Mesenchymal stem cell (in vitro differentiated cells and primary cell): ENCODE measurements at regions not wholly inside any gene's neighbourhood (a gene's known extent, or its start where the extent isn't known, plus 50 kb on each side); places are given as distances from the start of the nearest gene placed in this dataset.

ENCODE experiments used
- DNase-seq: peaks from one replicate; pipeline ENCODE4 v3.0.0-alpha.2; 2013
- H2AFZ ChIP-seq: one replicate; pipeline ENCODE4 v1.6.1; 2013; ENCODE audit warnings: low read depth, mild to moderate bottlenecking, control low read depth, inconsistent platforms, low read length, moderate library complexity
- H2AK5ac ChIP-seq: 2 replicates; pipeline ENCODE4 v1.6.1; 2013; ENCODE audit warnings: low read length, moderate library complexity, mild to moderate bottlenecking, inconsistent platforms; ENCODE audit not compliant: severe bottlenecking
- H2BK120ac ChIP-seq: one replicate; pipeline ENCODE4 v1.6.1; 2013; ENCODE audit warnings: low read depth, mild to moderate bottlenecking, inconsistent platforms, low read length, moderate library complexity
- H2BK12ac ChIP-seq, 2 experiments: one replicate each; pipeline ENCODE4 v1.6.1; 2013; ENCODE audit warnings: inconsistent platforms in 2 of 2, low read length in 2 of 2, mild to moderate bottlenecking in 2 of 2, moderate library complexity in 2 of 2, control low read depth in 1 of 2
- H2BK15ac ChIP-seq: one replicate; pipeline ENCODE4 v1.6.1; 2013; ENCODE audit warnings: mild to moderate bottlenecking, low read depth, inconsistent platforms; ENCODE audit not compliant: poor library complexity, severe bottlenecking
- H2BK5ac ChIP-seq: 2 replicates; pipeline ENCODE4 v1.6.1; 2013; ENCODE audit warnings: low read depth, mild to moderate bottlenecking, low read length, control low read depth, inconsistent platforms; ENCODE audit not compliant: poor library complexity, severe bottlenecking
- H3K14ac ChIP-seq, 2 experiments: one replicate each; pipeline ENCODE4 v1.6.1; 2013; ENCODE audit warnings: inconsistent platforms in 2 of 2, low read length in 2 of 2, control low read depth in 1 of 2, mild to moderate bottlenecking in 1 of 2, moderate library complexity in 1 of 2
- H3K18ac ChIP-seq, 2 experiments: one replicate each; pipeline ENCODE4 v1.6.1; 2013; ENCODE audit warnings: inconsistent platforms in 2 of 2, low read length in 2 of 2, control low read depth in 1 of 2, low read depth in 1 of 2, mild to moderate bottlenecking in 1 of 2
- H3K23ac ChIP-seq, 2 experiments: one replicate each; pipeline ENCODE4 v1.6.1; 2013; ENCODE audit warnings: inconsistent platforms in 2 of 2, low read length in 2 of 2, mild to moderate bottlenecking in 2 of 2, moderate library complexity in 2 of 2, control low read depth in 1 of 2
- H3K27ac ChIP-seq: 2 replicates; pipeline ENCODE4 v1.5.1; 2013; ENCODE audit warnings: mild to moderate bottlenecking, moderate library complexity, low read length, control low read depth, inconsistent platforms; ENCODE audit not compliant: poor library complexity, severe bottlenecking
- H3K27me3 ChIP-seq, 2 experiments: 2 replicates each; pipeline versions ENCODE4 v1.6.1 to v1.7.0; 2013; ENCODE audit warnings: low read length in 2 of 2, mild to moderate bottlenecking in 2 of 2, moderate library complexity in 2 of 2, control low read depth in 1 of 2, inconsistent platforms in 1 of 2; ENCODE audit not compliant: control insufficient read depth in 1 of 2, insufficient read depth in 1 of 2
- H3K36me3 ChIP-seq, 2 experiments: 2 replicates each; pipeline versions ENCODE4 v1.6.1 to v1.7.0; 2013; ENCODE audit warnings: low read length in 2 of 2, control low read depth in 1 of 2, inconsistent platforms in 1 of 2, low read depth in 1 of 2, mild to moderate bottlenecking in 1 of 2; ENCODE audit not compliant: insufficient read depth in 2 of 2, control insufficient read depth in 1 of 2
- H3K4ac ChIP-seq, 2 experiments: one replicate each; pipeline ENCODE4 v1.6.1; 2013; ENCODE audit warnings: inconsistent platforms in 2 of 2, low read length in 2 of 2, mild to moderate bottlenecking in 2 of 2, moderate library complexity in 2 of 2, control low read depth in 1 of 2, low read depth in 1 of 2
- H3K4me1 ChIP-seq: 2 replicates; pipeline ENCODE4 v1.6.1; 2013; ENCODE audit warnings: low read depth, low read length, control low read depth; ENCODE audit not compliant: control insufficient read depth, insufficient read depth
- H3K4me2 ChIP-seq: 2 replicates; pipeline ENCODE4 v1.6.1; 2013; ENCODE audit warnings: low read length, mild to moderate bottlenecking, inconsistent platforms; ENCODE audit not compliant: poor library complexity, severe bottlenecking
- H3K4me3 ChIP-seq, 2 experiments: 2 replicates each; pipeline versions ENCODE4 v1.5.1 to v1.7.0; 2013; ENCODE audit warnings: low read length in 2 of 2, mild to moderate bottlenecking in 2 of 2, control low read depth in 1 of 2, low read depth in 1 of 2; ENCODE audit not compliant: insufficient read depth in 1 of 2
- H3K79me1 ChIP-seq: replicated peaks from 2 replicates; pipeline ENCODE4 v1.6.1; 2013; ENCODE audit warnings: mild to moderate bottlenecking, control low read depth, low read length, inconsistent platforms; ENCODE audit not compliant: poor library complexity, severe bottlenecking
- H3K9ac ChIP-seq: 2 replicates; pipeline ENCODE4 v1.7.0; 2013; ENCODE audit warnings: mild to moderate bottlenecking, low read length, moderate library complexity
- H3K9me3 ChIP-seq: 2 replicates; pipeline ENCODE4 v1.7.0; 2013; ENCODE audit warnings: mild to moderate bottlenecking, low read length; ENCODE audit not compliant: control insufficient read depth
- H4K8ac ChIP-seq: one replicate; pipeline ENCODE4 v1.6.1; 2013; ENCODE audit warnings: inconsistent platforms, mild to moderate bottlenecking, low read length, moderate library complexity
- H4K91ac ChIP-seq: one replicate; pipeline ENCODE4 v1.6.1; 2013; ENCODE audit warnings: mild to moderate bottlenecking, low read length, inconsistent platforms
- WGBS: methylation state at CpG from one replicate; pipeline ENCODE4 v1.1.7; 2013; ENCODE audit warnings: mixed read lengths; 5-methylcytosine and 5-hydroxymethylcytosine counted together

DNA sequence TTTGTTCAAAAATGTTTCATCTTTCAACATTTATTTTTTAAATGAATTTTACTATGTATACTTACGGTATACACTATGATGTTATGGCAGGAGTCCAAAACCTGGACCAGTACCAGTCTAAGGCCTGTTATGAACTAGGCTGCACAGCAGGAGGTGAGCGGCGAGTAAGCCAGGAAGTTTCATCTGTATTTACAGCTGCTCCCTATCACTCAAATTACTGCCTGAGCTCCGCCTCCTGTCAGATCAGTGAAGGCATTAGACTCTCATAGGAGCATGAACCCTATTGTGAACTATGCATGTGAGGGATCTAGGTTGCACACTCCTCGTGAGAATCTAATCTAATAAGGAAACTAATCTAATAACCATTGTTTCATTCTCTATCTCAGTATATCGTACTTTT is 715.5 kb upstream of the PTPRD start:
- H3K27me3 ChIP-seq = no peaks in the 10 kb centered on the region
- H3K4me2 ChIP-seq = no peak overlapping the region

DNA sequence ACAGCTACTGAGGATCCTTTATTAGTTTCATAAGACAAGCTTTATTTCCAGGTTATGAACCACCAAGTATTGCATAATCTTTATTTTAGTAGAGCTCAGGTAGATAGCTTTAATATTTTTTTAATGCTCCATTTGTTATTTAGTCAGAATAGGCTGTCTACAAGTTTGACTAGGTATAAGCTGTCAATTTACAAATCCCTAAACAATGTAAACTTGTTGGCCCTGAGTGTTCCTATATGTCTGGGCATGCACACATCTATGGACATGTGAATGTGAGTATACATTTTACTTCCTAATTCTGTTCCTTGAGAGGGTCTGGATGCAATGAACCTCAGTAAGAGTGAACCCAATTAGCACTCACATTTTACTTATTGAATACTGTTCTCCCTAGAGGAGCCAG is 722.2 kb upstream of the PTPRD start:
- Histone ChIP-seq H3K36me3 (no peaks in the 10 kb centered on the region), H3K4me2 (no peak overlapping the region), H3K27ac (no peak overlapping the region)

More for the DNA sequence above, 715.5 kb upstream of the PTPRD start:
- WGBS = 81% methylated on average over 4 of the region's 6 CpGs
- no peak overlapping the region for H2BK12ac ChIP-seq
- no peaks in the 10 kb centered on the region for H3K4me1 ChIP-seq
- H2BK5ac ChIP-seq = no peak overlapping the region
- H2AFZ ChIP-seq = no peak overlapping the region
- H4K8ac ChIP-seq = no peak overlapping the region
- no peak overlapping the region for H3K27ac ChIP-seq
- no peak overlapping the region for H3K23ac ChIP-seq
- no peak overlapping the region for H2BK120ac ChIP-seq
- no peak overlapping the region for H2AK5ac ChIP-seq
- no peak overlapping the region for H3K9ac ChIP-seq
- H2BK15ac ChIP-seq = no peak overlapping the region
- H3K79me1 ChIP-seq = no peaks in the 10 kb centered on the region
- peaks cover 13% of the 10 kb centered on the region for H3K9me3 ChIP-seq
- no peak for DNase-seq
- H4K91ac ChIP-seq = no peak overlapping the region
- no peaks in the 10 kb centered on the region for H3K36me3 ChIP-seq
- H3K14ac ChIP-seq = no peak overlapping the region
- H3K4ac ChIP-seq = no peak overlapping the region
- H3K18ac ChIP-seq = no peak overlapping the region
- no peak overlapping the region for H3K4me3 ChIP-seq

DNA sequence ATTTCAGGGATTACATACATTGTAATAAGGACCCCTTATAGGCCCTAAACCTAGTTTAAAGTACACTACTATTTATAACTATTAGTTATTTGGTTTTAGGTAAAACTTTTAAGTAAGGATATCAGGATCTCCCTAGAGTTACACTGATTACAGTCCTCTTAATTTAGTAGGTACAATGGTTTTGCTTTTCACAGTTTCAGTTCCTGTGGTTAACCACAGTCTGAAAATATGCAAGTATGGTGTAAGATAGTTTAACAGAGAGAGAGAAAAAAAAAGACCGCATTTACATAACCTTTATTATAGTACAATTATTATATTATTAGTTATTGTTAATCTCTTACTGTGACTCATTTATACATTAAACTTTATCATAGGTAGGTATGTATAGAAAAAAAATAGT is 725.3 kb upstream of the PTPRD start:
- Histone ChIP-seq H3K9me3 (peaks cover 3% of the 10 kb centered on the region), H4K91ac (no peak overlapping the region), H4K8ac (no peak overlapping the region), H3K4me3 (no peak overlapping the region), H2BK15ac (no peak overlapping the region), H3K27ac (no peak overlapping the region), H3K27me3 (no peaks in the 10 kb centered on the region), H3K79me1 (no peaks in the 10 kb centered on the region), H2AK5ac (no peak overlapping the region), H2BK5ac (no peak overlapping the region), H3K4ac (no peak overlapping the region), H3K9ac (no peak overlapping the region), H3K36me3 (no peaks in the 10 kb centered on the region), H3K23ac (no peak overlapping the region), H3K14ac (no peak overlapping the region), H2BK12ac (no peak overlapping the region), H3K4me2 (no peak overlapping the region), H2BK120ac (no peak overlapping the region), H2AFZ (no peak overlapping the region), H3K4me1 (no peaks in the 10 kb centered on the region), H3K18ac (no peak overlapping the region)
- DNase-seq = peak; percentile 27
- no CpG with 5 or more reads among the region's 1 CpG for WGBS

More for the DNA sequence above, 722.2 kb upstream of the PTPRD start:
- no peak overlapping the region for H3K4ac ChIP-seq
- no peak for DNase-seq
- no peak overlapping the region for H4K91ac ChIP-seq
- H2BK12ac ChIP-seq = no peak overlapping the region
- no peak overlapping the region for H2BK15ac ChIP-seq
- H3K18ac ChIP-seq = no peak overlapping the region
- H4K8ac ChIP-seq = no peak overlapping the region
- no peaks in the 10 kb centered on the region for H3K27me3 ChIP-seq
- H3K14ac ChIP-seq = no peak overlapping the region
- no peaks in the 10 kb centered on the region for H3K4me1 ChIP-seq
- H3K79me1 ChIP-seq = no peaks in the 10 kb centered on the region
- H3K23ac ChIP-seq = no peak overlapping the region
- no peak overlapping the region for H3K4me3 ChIP-seq
- no peak overlapping the region for H2BK120ac ChIP-seq
- no peak overlapping the region for H2AK5ac ChIP-seq
- H3K9me3 ChIP-seq = peaks cover 13% of the 10 kb centered on the region
- no peak overlapping the region for H2BK5ac ChIP-seq
- H3K9ac ChIP-seq = no peak overlapping the region
- H2AFZ ChIP-seq = no peak overlapping the region

DNA sequence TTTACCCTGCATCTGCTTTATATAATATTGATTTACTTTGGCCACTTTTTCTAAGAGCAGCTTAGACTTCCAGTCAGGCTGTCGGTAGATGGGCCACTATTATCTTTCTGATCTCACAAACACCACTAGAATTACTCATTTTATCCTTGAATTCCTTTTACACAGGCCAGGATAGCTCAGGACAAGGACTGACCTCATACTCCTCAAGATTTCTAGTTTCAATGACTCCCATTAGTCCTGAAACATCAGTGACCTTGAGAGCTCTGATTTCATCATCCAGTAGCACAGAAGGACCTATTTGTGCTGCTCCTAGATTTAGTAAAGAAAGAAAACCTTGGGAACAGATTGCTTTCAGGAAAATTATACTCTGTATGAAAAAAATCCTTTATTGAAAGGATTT is 727.9 kb upstream of the PTPRD start:
- H2AK5ac ChIP-seq = no peak overlapping the region
- no peak overlapping the region for H4K91ac ChIP-seq
- no peak overlapping the region for H3K9ac ChIP-seq
- H3K4ac ChIP-seq = no peak overlapping the region
- no peak overlapping the region for H2BK5ac ChIP-seq
- H3K27me3 ChIP-seq = no peaks in the 10 kb centered on the region
- no peak overlapping the region for H3K27ac ChIP-seq
- no peak overlapping the region for H3K18ac ChIP-seq
- H3K4me2 ChIP-seq = no peak overlapping the region
- H3K79me1 ChIP-seq = no peaks in the 10 kb centered on the region
- DNase-seq = peak; percentile 51
- H2BK120ac ChIP-seq = no peak overlapping the region
- H4K8ac ChIP-seq = no peak overlapping the region
- no peak overlapping the region for H3K4me3 ChIP-seq
- H2AFZ ChIP-seq = no peak overlapping the region
- H3K36me3 ChIP-seq = no peaks in the 10 kb centered on the region
- no peak overlapping the region for H3K14ac ChIP-seq
- H3K4me1 ChIP-seq = no peaks in the 10 kb centered on the region
- H2BK15ac ChIP-seq = no peak overlapping the region
- WGBS = 44% methylated on average over 1 of the region's 1 CpG
- H2BK12ac ChIP-seq = no peak overlapping the region
- no peak overlapping the region for H3K23ac ChIP-seq
- H3K9me3 ChIP-seq = no peaks in the 10 kb centered on the region
